Left renal pelvis (tissue), 4 donors: ENCODE measurements at regions not wholly inside any gene's neighbourhood (a gene's known extent, or its start where the extent isn't known, plus 50 kb on each side); places are given as distances from the start of the nearest gene placed in this dataset.

Source experiments
- DNase-seq, 4 donors: peaks; one replicate each; pipeline ENCODE4 v3.0.0-alpha.2; 2013; ENCODE audit warnings: low read depth in 4 of 4, low spot score in 3 of 4

GRCh38 chr2:235334179-235334578 is 159.7 kb upstream of the AGAP1 start:
- DNase-seq = no peak

GRCh38 chr2:235343156-235343774 is 150.6 kb upstream of the AGAP1 start:
- DNase-seq = no peak

- no peak for DNase-seq
Observed at GRCh38 chr2:235343869-235344268, 150.0 kb upstream of the AGAP1 start.

GRCh38 chr2:235345745-235346144 is 148.1 kb upstream of the AGAP1 start:
- no peak for DNase-seq

GRCh38 chr2:235347691-235348090 is 146.2 kb upstream of the AGAP1 start:
- no peak for DNase-seq

- no peak for DNase-seq
Observed at GRCh38 chr2:235348329-235348728, 145.5 kb upstream of the AGAP1 start.

GRCh38 chr2:235350234-235350633 is 143.6 kb upstream of the AGAP1 start:
- DNase-seq = no peak

- no peak for DNase-seq
Observed at GRCh38 chr2:235352541-235352940, 141.3 kb upstream of the AGAP1 start.

- no peak for DNase-seq
Observed at GRCh38 chr2:235357881-235358280, 136.0 kb upstream of the AGAP1 start.

GRCh38 chr2:235358981-235359471 is 134.8 kb upstream of the AGAP1 start:
- no peak for DNase-seq

GRCh38 chr2:235360446-235360845 is 133.4 kb upstream of the AGAP1 start:
- no peak for DNase-seq

- no peak for DNase-seq
Observed at GRCh38 chr2:235365743-235366142, 128.1 kb upstream of the AGAP1 start.

GRCh38 chr2:235366390-235366789 is 127.5 kb upstream of the AGAP1 start:
- DNase-seq = no peak

- no peak for DNase-seq
Observed at GRCh38 chr2:235366807-235367206, 127.0 kb upstream of the AGAP1 start.

- DNase-seq = no peak
Observed at GRCh38 chr2:235371018-235371417, 122.8 kb upstream of the AGAP1 start.

- no peak for DNase-seq
Observed at GRCh38 chr2:235373171-235373570, 120.7 kb upstream of the AGAP1 start.

- no peak for DNase-seq
Observed at GRCh38 chr2:235377176-235377575, 116.7 kb upstream of the AGAP1 start.

GRCh38 chr2:235378246-235378645 is 115.6 kb upstream of the AGAP1 start:
- DNase-seq = no peak

- DNase-seq = no peak
Observed at GRCh38 chr2:235378944-235379343, 114.9 kb upstream of the AGAP1 start.

GRCh38 chr2:235381261-235381912 is 112.5 kb upstream of the AGAP1 start:
- no peak for DNase-seq

- DNase-seq = no peak
Observed at GRCh38 chr2:235382179-235382578, 111.7 kb upstream of the AGAP1 start.

GRCh38 chr2:235382601-235383000 is 111.2 kb upstream of the AGAP1 start:
- DNase-seq = no peak
